ENCODE measurements at regions not wholly inside any gene's neighbourhood (a gene's known extent, or its start where the extent isn't known, plus 50 kb on each side); places are given as distances from the start of the nearest gene placed in this dataset.

GRCh38 chr3:104745313-104745712, 621.4 kb upstream of the ALCAM start:
- no peak for TF ChIP-seq JUN (IDR thresholded peaks at IDR 0.05)
- TF ChIP-seq, protein P1, sequence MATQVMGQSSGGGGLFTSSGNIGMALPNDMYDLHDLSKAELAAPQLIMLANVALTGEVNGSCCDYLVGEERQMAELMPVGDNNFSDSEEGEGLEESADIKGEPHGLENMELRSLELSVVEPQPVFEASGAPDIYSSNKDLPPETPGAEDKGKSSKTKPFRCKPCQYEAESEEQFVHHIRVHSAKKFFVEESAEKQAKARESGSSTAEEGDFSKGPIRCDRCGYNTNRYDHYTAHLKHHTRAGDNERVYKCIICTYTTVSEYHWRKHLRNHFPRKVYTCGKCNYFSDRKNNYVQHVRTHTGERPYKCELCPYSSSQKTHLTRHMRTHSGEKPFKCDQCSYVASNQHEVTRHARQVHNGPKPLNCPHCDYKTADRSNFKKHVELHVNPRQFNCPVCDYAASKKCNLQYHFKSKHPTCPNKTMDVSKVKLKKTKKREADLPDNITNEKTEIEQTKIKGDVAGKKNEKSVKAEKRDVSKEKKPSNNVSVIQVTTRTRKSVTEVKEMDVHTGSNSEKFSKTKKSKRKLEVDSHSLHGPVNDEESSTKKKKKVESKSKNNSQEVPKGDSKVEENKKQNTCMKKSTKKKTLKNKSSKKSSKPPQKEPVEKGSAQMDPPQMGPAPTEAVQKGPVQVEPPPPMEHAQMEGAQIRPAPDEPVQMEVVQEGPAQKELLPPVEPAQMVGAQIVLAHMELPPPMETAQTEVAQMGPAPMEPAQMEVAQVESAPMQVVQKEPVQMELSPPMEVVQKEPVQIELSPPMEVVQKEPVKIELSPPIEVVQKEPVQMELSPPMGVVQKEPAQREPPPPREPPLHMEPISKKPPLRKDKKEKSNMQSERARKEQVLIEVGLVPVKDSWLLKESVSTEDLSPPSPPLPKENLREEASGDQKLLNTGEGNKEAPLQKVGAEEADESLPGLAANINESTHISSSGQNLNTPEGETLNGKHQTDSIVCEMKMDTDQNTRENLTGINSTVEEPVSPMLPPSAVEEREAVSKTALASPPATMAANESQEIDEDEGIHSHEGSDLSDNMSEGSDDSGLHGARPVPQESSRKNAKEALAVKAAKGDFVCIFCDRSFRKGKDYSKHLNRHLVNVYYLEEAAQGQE (IDR thresholded peaks at IDR 0.05): no peak

Data from A549 (cell line).